Left ventricle myocardium inferior (tissue), 1 donor: ENCODE measurements at regions not wholly inside any gene's neighbourhood (a gene's known extent, or its start where the extent isn't known, plus 50 kb on each side); places are given as distances from the start of the nearest gene placed in this dataset.

Source experiments
- DNase-seq: peaks from one replicate; pipeline ENCODE4 v3.0.0-alpha.2; 2020
- H3K27ac ChIP-seq: fragments of 200-600 bp; replicated peaks from 2 replicates; pipeline ENCODE4 v1.8.0; 2021
- H3K27me3 ChIP-seq: fragments of 200-600 bp; 2 replicates; pipeline ENCODE4 v1.8.0; 2021; ENCODE audit warnings: low read depth
- H3K36me3 ChIP-seq: fragments of 200-600 bp; 2 replicates; pipeline ENCODE4 v1.8.0; 2021
- H3K4me1 ChIP-seq: fragments of 200-600 bp; 2 replicates; pipeline ENCODE4 v1.8.0; 2021
- H3K4me3 ChIP-seq: fragments of 200-600 bp; 2 replicates; pipeline ENCODE4 v1.8.0; 2021; ENCODE audit warnings: mild to moderate bottlenecking, moderate library complexity
- H3K9me3 ChIP-seq: fragments of 200-600 bp; replicated peaks from 2 replicates; pipeline ENCODE4 v1.8.0; 2021
- intact Hi-C: fragments of 100-400 bp; cut with micrococcal nuclease; formaldehyde crosslinking; loops from one replicate; pipeline ENCODE4 v1.11.0; 2022
- TF ChIP-seq, protein P1 (sequence below): fragments of 200-600 bp; IDR thresholded peaks from 2 replicates; pipeline ENCODE4 v1.8.0; 2021; ENCODE audit warnings: antibody characterized with exemption, mild to moderate bottlenecking, borderline replicate concordance
- donor health status: DM: no; HTN: yes; CAD: no; lungs with severe emphysema.

DNA sequence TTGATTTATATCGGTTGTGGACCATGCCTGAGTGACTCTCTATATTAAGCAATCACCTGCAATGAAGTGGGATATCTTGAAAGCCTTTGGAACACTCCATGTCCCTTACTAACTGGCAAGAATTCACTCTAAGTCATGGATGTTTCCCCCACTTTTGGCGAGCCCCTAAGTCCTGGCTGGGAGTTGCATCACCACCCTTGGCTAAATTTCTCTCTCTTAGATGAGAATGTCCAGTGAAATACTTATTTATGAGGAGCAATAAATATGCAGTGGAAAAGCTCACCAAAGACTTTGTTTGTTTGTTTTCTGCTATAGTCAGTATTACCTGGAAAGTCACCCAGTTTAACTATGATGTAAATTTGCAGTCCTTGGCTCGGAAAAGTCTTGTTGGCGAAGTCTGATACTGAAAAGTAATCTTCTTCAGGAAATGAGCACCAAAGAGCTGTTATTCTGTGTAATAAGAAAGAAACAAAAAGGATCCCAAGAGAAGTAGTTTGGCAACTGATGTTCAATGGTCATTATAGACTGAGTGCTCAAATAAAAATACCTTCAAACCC is 333.8 kb downstream of the DMRT2 start:
- Histone ChIP-seq H3K4me1 (no peaks in the 10 kb centered on the region), H3K36me3 (no peaks in the 10 kb centered on the region), H3K27me3 (no peaks in the 10 kb centered on the region), H3K9me3 (no peaks in the 10 kb centered on the region), H3K27ac (no peak overlapping the region), H3K4me3 (no peak overlapping the region)
- intact Hi-C loops = no loop called here
- TF ChIP-seq, protein P1, sequence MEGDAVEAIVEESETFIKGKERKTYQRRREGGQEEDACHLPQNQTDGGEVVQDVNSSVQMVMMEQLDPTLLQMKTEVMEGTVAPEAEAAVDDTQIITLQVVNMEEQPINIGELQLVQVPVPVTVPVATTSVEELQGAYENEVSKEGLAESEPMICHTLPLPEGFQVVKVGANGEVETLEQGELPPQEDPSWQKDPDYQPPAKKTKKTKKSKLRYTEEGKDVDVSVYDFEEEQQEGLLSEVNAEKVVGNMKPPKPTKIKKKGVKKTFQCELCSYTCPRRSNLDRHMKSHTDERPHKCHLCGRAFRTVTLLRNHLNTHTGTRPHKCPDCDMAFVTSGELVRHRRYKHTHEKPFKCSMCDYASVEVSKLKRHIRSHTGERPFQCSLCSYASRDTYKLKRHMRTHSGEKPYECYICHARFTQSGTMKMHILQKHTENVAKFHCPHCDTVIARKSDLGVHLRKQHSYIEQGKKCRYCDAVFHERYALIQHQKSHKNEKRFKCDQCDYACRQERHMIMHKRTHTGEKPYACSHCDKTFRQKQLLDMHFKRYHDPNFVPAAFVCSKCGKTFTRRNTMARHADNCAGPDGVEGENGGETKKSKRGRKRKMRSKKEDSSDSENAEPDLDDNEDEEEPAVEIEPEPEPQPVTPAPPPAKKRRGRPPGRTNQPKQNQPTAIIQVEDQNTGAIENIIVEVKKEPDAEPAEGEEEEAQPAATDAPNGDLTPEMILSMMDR = no peak
- no peak for DNase-seq

DNA sequence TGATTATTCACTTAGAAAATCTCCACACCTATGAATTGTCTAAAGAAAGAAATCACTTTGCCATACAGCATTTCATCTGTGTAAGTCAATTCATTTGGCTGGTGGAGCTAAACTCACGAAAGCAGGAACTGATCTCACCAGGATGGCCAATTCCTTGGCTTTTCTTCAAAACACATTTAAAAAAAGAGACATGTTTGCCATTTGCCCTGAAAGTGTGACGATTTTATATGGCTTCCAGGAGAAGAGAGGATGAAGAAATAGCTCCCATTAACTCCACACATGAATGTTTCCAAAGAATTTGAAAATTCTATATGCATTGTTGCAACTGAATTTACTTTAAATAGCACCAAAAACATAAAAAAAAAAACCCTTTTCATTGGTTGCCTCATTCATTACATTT is 334.7 kb downstream of the DMRT2 start:
- Histone ChIP-seq H3K27me3 (no peaks in the 10 kb centered on the region), H3K4me1 (no peaks in the 10 kb centered on the region), H3K36me3 (no peaks in the 10 kb centered on the region), H3K9me3 (no peaks in the 10 kb centered on the region), H3K27ac (no peak overlapping the region), H3K4me3 (no peak overlapping the region)
- intact Hi-C loops = no loop called here
- DNase-seq = no peak
- TF ChIP-seq, protein P1 = no peak

DNA sequence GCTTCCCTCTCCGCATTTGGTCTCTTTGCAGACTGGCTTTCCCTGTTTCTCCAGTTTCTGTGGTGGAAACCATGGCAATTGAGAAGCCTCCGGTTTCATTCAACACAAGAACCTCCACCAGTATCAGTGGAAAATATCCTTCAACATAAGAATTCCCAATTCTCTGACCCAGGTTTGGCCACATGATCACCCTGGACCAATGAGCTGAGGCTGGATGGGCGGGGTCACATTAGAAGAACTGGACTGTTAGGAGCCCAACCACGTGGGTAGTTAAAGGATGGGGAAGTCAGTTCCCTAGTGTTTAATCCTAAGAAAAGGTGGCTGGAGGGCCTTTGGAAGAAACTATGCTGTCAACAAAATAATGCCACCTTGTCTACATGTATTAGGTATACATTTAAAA is 336.3 kb downstream of the DMRT2 start:
- H3K27ac ChIP-seq = no peak overlapping the region
- no peaks in the 10 kb centered on the region for H3K36me3 ChIP-seq
- H3K9me3 ChIP-seq = no peaks in the 10 kb centered on the region
- no peaks in the 10 kb centered on the region for H3K27me3 ChIP-seq
- no peak overlapping the region for H3K4me3 ChIP-seq
- H3K4me1 ChIP-seq = no peaks in the 10 kb centered on the region
- intact Hi-C loops = no loop called here
- no peak for DNase-seq
- TF ChIP-seq, protein P1 = no peak

DNA sequence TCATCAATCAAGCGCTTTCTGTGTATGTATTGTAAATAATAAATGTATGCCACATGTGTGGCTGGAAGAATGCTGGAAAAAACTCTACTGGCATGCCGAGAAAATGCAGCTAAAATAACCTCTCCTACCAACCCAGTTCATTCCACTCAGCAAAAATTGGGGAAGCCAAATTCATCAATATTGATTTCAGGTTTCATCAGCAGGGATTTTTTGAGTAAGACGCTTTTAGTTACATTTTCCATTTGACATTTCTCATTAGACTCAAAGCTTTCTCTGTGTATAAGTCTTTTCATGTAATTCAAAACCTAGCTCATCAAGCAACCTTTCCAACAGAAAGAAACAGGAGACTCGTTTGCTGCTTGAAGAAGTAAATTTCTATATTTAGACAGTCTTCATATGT is 338.1 kb downstream of the DMRT2 start:
- no peak for DNase-seq
- intact Hi-C loops = no loop called here

DNA sequence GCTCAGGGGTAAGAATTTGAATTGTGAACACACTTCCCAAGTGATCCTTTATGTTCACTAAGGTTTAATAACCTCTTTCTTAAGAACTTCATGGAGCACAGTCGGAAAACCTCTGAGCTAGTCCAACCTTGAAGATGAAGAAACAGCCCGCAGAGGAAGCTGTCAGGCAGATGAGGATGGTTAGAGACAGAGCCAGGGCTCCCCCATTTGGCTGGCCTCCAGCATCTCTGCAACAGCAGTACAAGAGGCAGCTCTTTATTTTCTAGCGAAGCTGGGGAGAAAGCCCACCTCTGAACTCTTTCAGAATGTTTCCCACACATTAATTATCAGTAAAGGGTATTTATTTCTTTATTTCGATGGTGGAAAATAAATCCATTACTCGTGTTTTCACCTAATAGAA is 350.8 kb downstream of the DMRT2 start:
- Histone ChIP-seq H3K27me3 (peaks cover 6% of the 10 kb centered on the region), H3K4me3 (no peak overlapping the region), H3K4me1 (no peaks in the 10 kb centered on the region), H3K36me3 (no peaks in the 10 kb centered on the region), H3K9me3 (peaks cover 25% of the 10 kb centered on the region), H3K27ac (no peak overlapping the region)
- DNase-seq = no peak
- intact Hi-C loops = no loop called here
- TF ChIP-seq, protein P1 = no peak

More for the DNA sequence above, 338.1 kb downstream of the DMRT2 start:
- Histone ChIP-seq H3K4me3 (no peak overlapping the region), H3K4me1 (no peaks in the 10 kb centered on the region), H3K9me3 (no peaks in the 10 kb centered on the region), H3K36me3 (no peaks in the 10 kb centered on the region), H3K27ac (no peak overlapping the region), H3K27me3 (no peaks in the 10 kb centered on the region)
- TF ChIP-seq, protein P1 = no peak
